Mesothelial cell of epicardium (in vitro differentiated cells): ENCODE measurements at regions not wholly inside any gene's neighbourhood (a gene's known extent, or its start where the extent isn't known, plus 50 kb on each side); places are given as distances from the start of the nearest gene placed in this dataset.

Experiments used
- DNase-seq, 2 experiments: peaks; one replicate each; pipeline ENCODE4 v3.0.0; 2021; ENCODE audit warnings: low spot score in 2 of 2; ENCODE audit not compliant: unreplicated experiment in 2 of 2
- H3K27ac Mint-ChIP-seq: 2 replicates; pipeline ENCODE4 v1.8.0; 2021; ENCODE audit warnings: mixed read lengths
- H3K27me3 Mint-ChIP-seq: 2 replicates; pipeline ENCODE4 v1.8.0; 2021; ENCODE audit warnings: low read depth, mixed read lengths
- H3K36me3 Mint-ChIP-seq: 2 replicates; pipeline ENCODE4 v1.8.0; 2021; ENCODE audit warnings: mixed read lengths
- H3K4me1 Mint-ChIP-seq: 2 replicates; pipeline ENCODE4 v1.8.0; 2021; ENCODE audit warnings: mixed read lengths
- H3K4me3 Mint-ChIP-seq: 2 replicates; pipeline ENCODE4 v1.8.0; 2021; ENCODE audit warnings: mild to moderate bottlenecking, moderate library complexity, mixed read lengths
- H3K9me3 Mint-ChIP-seq: 2 replicates; pipeline ENCODE4 v1.8.0; 2021; ENCODE audit warnings: mixed read lengths
- TF ChIP-seq, protein P1 (sequence below): fragments of 200-600 bp; sonication (generic); IDR thresholded peaks from one replicate; pipeline ENCODE4 v1.5.0; 2021; ENCODE audit warnings: antibody characterized with exemption; ENCODE audit not compliant: unreplicated experiment

DNA sequence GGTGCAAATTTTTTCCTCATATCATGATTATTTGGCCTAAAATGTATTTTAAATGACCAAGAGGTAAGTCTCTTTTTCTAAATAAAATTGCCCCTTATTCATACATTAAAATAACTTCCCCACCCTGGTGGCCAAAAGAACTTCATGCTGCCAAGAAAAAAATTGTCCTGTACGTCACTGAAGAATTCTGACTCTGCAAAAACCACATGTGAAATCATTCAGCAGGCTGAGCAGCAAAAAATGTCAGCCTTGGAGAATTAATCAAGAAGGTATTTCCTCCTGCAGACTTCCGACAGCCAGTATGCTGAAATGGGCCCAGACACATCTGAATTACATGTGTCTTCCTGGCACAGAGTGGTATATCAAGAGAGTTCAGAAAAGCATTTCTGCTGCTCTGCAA, 94.6 kb upstream of the HMHB1 start:
- no peak overlapping the region for H3K27ac Mint-ChIP-seq

DNA sequence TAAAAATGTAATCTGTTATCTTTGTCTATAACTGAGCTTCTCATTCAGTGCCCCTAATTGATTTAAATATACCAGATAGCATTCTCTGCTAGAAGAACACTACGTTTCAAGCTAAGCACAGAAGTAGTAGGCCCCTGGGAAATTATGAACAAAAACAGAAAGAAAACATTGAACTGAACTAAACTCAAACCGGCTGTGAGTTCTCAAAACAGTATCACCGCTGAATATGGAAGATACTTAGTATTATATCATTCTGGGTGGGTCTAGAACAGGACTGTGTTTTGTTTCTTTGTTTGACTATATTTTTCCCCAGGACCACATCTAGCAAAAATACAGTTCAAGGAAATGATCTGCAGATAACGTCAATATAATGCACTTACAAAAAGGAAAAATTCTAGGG, 95.1 kb upstream of the HMHB1 start:
- H3K4me3 Mint-ChIP-seq = no peak overlapping the region
- H3K9me3 Mint-ChIP-seq = peaks cover under 1% of the 10 kb centered on the region
- no peak for DNase-seq
- no peaks in the 10 kb centered on the region for H3K36me3 Mint-ChIP-seq
- TF ChIP-seq, protein P1, sequence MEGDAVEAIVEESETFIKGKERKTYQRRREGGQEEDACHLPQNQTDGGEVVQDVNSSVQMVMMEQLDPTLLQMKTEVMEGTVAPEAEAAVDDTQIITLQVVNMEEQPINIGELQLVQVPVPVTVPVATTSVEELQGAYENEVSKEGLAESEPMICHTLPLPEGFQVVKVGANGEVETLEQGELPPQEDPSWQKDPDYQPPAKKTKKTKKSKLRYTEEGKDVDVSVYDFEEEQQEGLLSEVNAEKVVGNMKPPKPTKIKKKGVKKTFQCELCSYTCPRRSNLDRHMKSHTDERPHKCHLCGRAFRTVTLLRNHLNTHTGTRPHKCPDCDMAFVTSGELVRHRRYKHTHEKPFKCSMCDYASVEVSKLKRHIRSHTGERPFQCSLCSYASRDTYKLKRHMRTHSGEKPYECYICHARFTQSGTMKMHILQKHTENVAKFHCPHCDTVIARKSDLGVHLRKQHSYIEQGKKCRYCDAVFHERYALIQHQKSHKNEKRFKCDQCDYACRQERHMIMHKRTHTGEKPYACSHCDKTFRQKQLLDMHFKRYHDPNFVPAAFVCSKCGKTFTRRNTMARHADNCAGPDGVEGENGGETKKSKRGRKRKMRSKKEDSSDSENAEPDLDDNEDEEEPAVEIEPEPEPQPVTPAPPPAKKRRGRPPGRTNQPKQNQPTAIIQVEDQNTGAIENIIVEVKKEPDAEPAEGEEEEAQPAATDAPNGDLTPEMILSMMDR = no peak
- no peaks in the 10 kb centered on the region for H3K27me3 Mint-ChIP-seq
- H3K27ac Mint-ChIP-seq = peak overlapping the region; percentile 35
- H3K4me1 Mint-ChIP-seq = peaks cover 26% of the 10 kb centered on the region

More for the DNA sequence above, 94.6 kb upstream of the HMHB1 start:
- no peaks in the 10 kb centered on the region for H3K27me3 Mint-ChIP-seq
- peaks cover 4% of the 10 kb centered on the region for H3K9me3 Mint-ChIP-seq
- no peak for DNase-seq
- H3K4me3 Mint-ChIP-seq = no peak overlapping the region
- TF ChIP-seq, protein P1 = peak; percentile 17
- peaks cover 25% of the 10 kb centered on the region for H3K4me1 Mint-ChIP-seq
- H3K36me3 Mint-ChIP-seq = no peaks in the 10 kb centered on the region

DNA sequence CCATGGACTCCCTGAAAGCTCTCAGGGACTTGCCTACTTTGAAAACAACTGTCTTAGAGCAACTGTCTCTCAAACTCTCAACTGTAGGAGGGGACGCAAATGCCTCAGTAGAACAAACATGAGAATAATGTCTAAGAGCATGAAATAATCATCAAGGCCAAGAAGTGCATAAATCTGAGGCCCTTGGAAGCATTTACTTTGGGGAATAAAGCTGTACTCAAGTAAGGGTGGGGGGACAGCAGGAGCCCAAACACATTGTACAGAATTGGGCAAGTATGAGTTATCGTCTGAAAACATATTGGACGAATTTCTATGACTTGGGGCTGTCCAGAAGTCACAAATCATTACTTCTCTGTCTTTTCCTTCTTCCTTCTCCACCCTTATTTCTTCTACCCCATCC, 96.3 kb upstream of the HMHB1 start:
- no peaks in the 10 kb centered on the region for H3K36me3 Mint-ChIP-seq

DNA sequence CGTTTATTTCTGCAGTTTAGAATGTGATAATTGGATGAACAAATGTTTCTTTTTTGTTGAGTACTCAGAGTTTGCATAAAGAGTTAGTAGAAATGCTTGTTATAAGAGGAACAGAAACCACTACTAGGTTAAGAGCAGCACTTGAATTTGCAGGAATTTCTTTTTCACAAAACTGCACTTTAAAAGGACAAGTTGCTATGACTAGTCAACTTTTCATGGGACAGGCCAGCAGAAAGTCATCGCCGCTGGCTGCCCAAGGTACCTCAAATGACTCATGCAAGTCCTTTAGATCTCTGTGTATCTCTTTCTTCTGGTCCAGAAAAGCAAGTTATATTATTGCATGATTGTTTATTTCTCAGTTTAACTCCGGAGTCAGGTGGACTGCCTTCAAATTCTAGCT, 97.3 kb upstream of the HMHB1 start:
- H3K36me3 Mint-ChIP-seq = no peaks in the 10 kb centered on the region
- no peak overlapping the region for H3K27ac Mint-ChIP-seq
- no peaks in the 10 kb centered on the region for H3K9me3 Mint-ChIP-seq
- no peak for DNase-seq
- peaks cover 26% of the 10 kb centered on the region for H3K4me1 Mint-ChIP-seq
- no peaks in the 10 kb centered on the region for H3K27me3 Mint-ChIP-seq
- no peak overlapping the region for H3K4me3 Mint-ChIP-seq
- TF ChIP-seq, protein P1 = no peak

More for the DNA sequence above, 96.3 kb upstream of the HMHB1 start:
- TF ChIP-seq, protein P1 = no peak
- Mint-ChIP-seq H3K4me1 (peaks cover 26% of the 10 kb centered on the region), H3K27ac (no peak overlapping the region), H3K4me3 (no peak overlapping the region), H3K9me3 (no peaks in the 10 kb centered on the region), H3K27me3 (no peaks in the 10 kb centered on the region)
- no peak for DNase-seq

DNA sequence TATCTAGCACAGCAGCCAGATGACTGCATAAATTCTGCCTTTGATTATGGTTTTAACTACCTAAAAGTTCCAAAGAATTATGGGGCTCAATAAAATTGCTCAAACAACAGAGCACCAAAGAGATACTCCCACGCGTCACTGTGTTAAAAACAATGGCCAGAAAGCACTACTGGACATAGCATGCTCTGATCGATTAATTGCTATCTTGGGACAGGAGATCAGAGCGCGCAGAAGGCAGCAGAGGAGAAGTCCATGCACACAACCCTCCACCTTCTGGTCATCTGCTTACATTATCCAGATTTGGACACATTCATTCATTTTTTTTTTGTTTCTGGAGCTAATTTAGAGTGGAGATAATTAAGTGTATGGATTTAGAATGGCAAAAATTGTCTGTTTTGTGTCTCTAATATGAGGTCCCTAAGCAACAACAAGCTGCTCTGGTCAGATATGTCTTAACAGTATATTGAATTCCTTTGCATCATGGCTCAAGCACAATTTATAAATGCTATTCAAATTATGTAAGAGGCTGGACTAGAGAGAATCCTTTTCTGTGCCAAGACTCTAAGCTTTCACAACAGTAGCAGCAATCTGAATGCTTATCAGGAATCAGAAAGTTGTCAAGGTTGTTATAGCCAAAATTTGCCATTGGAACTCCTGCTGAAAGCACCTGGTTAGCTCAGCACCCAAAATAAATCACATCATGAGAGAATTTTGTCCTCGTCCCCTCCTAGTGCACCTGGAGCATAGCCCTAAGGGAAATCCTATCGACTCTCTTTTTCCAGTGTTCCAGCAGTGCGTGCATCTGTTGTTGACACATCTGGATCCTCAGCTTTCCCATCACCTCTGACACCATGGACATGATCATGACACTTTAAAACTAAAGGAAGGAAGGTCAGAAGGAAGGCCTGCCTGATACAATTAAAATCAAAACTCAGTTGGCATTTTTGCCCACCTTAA, 98.6 kb upstream of the HMHB1 start:
- DNase-seq = no peak
- peaks cover 31% of the 10 kb centered on the region for H3K4me1 Mint-ChIP-seq
- H3K27me3 Mint-ChIP-seq = no peaks in the 10 kb centered on the region
- no peaks in the 10 kb centered on the region for H3K9me3 Mint-ChIP-seq
- H3K27ac Mint-ChIP-seq = no peak overlapping the region
- H3K36me3 Mint-ChIP-seq = no peaks in the 10 kb centered on the region
- no peak overlapping the region for H3K4me3 Mint-ChIP-seq
- TF ChIP-seq, protein P1 = no peak
